Right lobe of liver (tissue), 4 donors: ENCODE measurements at regions not wholly inside any gene's neighbourhood (a gene's known extent, or its start where the extent isn't known, plus 50 kb on each side); places are given as distances from the start of the nearest gene placed in this dataset.

Source experiments
- CTCF ChIP-seq, 4 donors: fragments of 200-600 bp in 3 of 4; fragments of 450-650 bp in 1 of 4; IDR thresholded peaks; one replicate each; pipeline versions ENCODE4 v1.5.1 to v1.8.0; 2016 to 2022; ENCODE audit warnings: antibody characterized with exemption in 4 of 4, mild to moderate bottlenecking in 2 of 4
- POLR2A ChIP-seq: fragments of 450-650 bp; IDR thresholded peaks from one replicate; pipeline ENCODE4 v1.6.1; 2017; ENCODE audit warnings: antibody characterized with exemption, mild to moderate bottlenecking
- donor health status: DM: no; HTN: no; CAD: no.
- donor health status: DM: no; HTN: no; CAD: no.
- donor health status: DM: no; HTN: yes; CAD: no.

GRCh38 chr7:86326847-86327246 is 316.9 kb upstream of the GRM3 start:
- TF ChIP-seq CTCF (IDR thresholded peaks at IDR 0.05) (no peak), POLR2A (no peak)
